GM23338 (cell line): ENCODE measurements at regions not wholly inside any gene's neighbourhood (a gene's known extent, or its start where the extent isn't known, plus 50 kb on each side); places are given as distances from the start of the nearest gene placed in this dataset.

ENCODE experiments used
- ATAC-seq: fragments of 200-7000 bp; cut with Tn5 transposase; 3 replicates; pipeline ENCODE4 v1.9.1; 2020
- DNase-seq: peaks from one replicate; pipeline ENCODE4 v3.0.0-alpha.2; 2015; ENCODE audit warnings: low spot score
- H2AFZ ChIP-seq: fragments of 200-600 bp; sonication (generic); 2 replicates; pipeline ENCODE4 v1.8.0; 2016; ENCODE audit warnings: antibody characterized with exemption, mild to moderate bottlenecking, moderate library complexity
- H3F3A ChIP-seq: fragments of 200-600 bp; sonication (generic); replicated peaks from 2 replicates; pipeline ENCODE4 v1.8.0; 2017; ENCODE audit warnings: antibody characterized with exemption, mixed run types, low read depth
- H3K27ac ChIP-seq: fragments of 200-600 bp; sonication (generic); 2 replicates; pipeline ENCODE4 v1.6.1; 2016; ENCODE audit warnings: low read depth
- H3K27me3 ChIP-seq: fragments of 200-600 bp; sonication (generic); 2 replicates; pipeline ENCODE4 v1.8.0; 2016; ENCODE audit warnings: mild to moderate bottlenecking, mixed run types, moderate library complexity; ENCODE audit not compliant: insufficient read depth
- H3K36me3 ChIP-seq: fragments of 200-600 bp; sonication (generic); 2 replicates; pipeline ENCODE4 v1.8.0; 2016; ENCODE audit warnings: mild to moderate bottlenecking; ENCODE audit not compliant: insufficient read depth
- H3K4me1 ChIP-seq: fragments of 200-600 bp; sonication (generic); 2 replicates; pipeline ENCODE4 v1.8.0; 2016; ENCODE audit warnings: mild to moderate bottlenecking, moderate library complexity; ENCODE audit not compliant: insufficient read depth
- H3K4me2 ChIP-seq: fragments of 200-600 bp; sonication (generic); 2 replicates; pipeline ENCODE4 v1.7.1; 2017; ENCODE audit warnings: mixed run types
- H3K4me3 ChIP-seq: fragments of 200-600 bp; sonication (generic); 2 replicates; pipeline ENCODE4 v1.6.1; 2016; ENCODE audit warnings: mixed run types
- H3K79me2 ChIP-seq: fragments of 200-600 bp; sonication (generic); replicated peaks from 2 replicates; pipeline ENCODE4 v1.8.0; 2017; ENCODE audit warnings: mild to moderate bottlenecking; ENCODE audit not compliant: insufficient read depth
- H3K9me2 ChIP-seq: fragments of 200-600 bp; sonication (generic); 2 replicates; pipeline ENCODE4 v1.8.0; 2017; ENCODE audit not compliant: insufficient read depth
- H4K20me1 ChIP-seq: fragments of 200-600 bp; sonication (generic); replicated peaks from 2 replicates; pipeline ENCODE4 v1.8.0; 2017; ENCODE audit warnings: mild to moderate bottlenecking; ENCODE audit not compliant: insufficient read depth
- H3K27ac Mint-ChIP-seq: 2 replicates; pipeline ENCODE4 v1.8.0; 2020; ENCODE audit warnings: inconsistent platforms, mild to moderate bottlenecking, moderate library complexity, mixed read lengths
- H3K27me3 Mint-ChIP-seq: 3 replicates; pipeline ENCODE4 v1.8.0; 2022; ENCODE audit warnings: low read depth, mild to moderate bottlenecking, moderate library complexity, mixed read lengths, inconsistent platforms; ENCODE audit not compliant: insufficient read depth, poor library complexity
- H3K36me3 Mint-ChIP-seq: 3 replicates; pipeline ENCODE4 v1.8.0; 2021; ENCODE audit warnings: low read depth, mild to moderate bottlenecking, inconsistent platforms, moderate library complexity, mixed read lengths
- H3K4me1 Mint-ChIP-seq: 3 replicates; pipeline ENCODE4 v1.8.0; 2020; ENCODE audit warnings: mild to moderate bottlenecking, inconsistent platforms, mixed read lengths
- H3K4me3 Mint-ChIP-seq: 3 replicates; pipeline ENCODE4 v1.8.0; 2021; ENCODE audit warnings: moderate library complexity, mild to moderate bottlenecking, inconsistent platforms, mixed read lengths
- H3K9me3 Mint-ChIP-seq: 3 replicates; pipeline ENCODE4 v1.8.0; 2020; ENCODE audit warnings: moderate library complexity, mild to moderate bottlenecking, inconsistent platforms, mixed read lengths
- CREB1 ChIP-seq: fragments of 250-450 bp; sonication (Bioruptor Pico); IDR thresholded peaks from 2 replicates; pipeline ENCODE4 v1.5.0; 2020; ENCODE audit warnings: low read depth, mild to moderate bottlenecking, moderate library complexity
- EZH2 ChIP-seq: fragments of 200-600 bp; sonication (generic); IDR thresholded peaks from one replicate; pipeline ENCODE4 v1.8.0; 2017; ENCODE audit warnings: antibody characterized with exemption, mild to moderate bottlenecking, low read depth; ENCODE audit not compliant: unreplicated experiment
- EZH2phosphoT487 ChIP-seq: fragments of 200-600 bp; sonication (generic); IDR thresholded peaks from one replicate; pipeline ENCODE4 v1.8.1; 2018; ENCODE audit warnings: antibody characterized with exemption; ENCODE audit not compliant: unreplicated experiment
- JUNB ChIP-seq: IDR thresholded peaks from one replicate; pipeline ENCODE4 v1.6.1; 2016; ENCODE audit warnings: antibody characterized with exemption; ENCODE audit not compliant: unreplicated experiment
- NANOG ChIP-seq: IDR thresholded peaks from 2 replicates; pipeline ENCODE4 v1.6.1; 2016; ENCODE audit warnings: antibody characterized with exemption, borderline replicate concordance
- POLR2AphosphoS5 ChIP-seq: IDR thresholded peaks from 2 replicates; pipeline ENCODE4 v1.6.1; 2016; ENCODE audit warnings: antibody characterized with exemption, low read depth
- STAT1 ChIP-seq: IDR thresholded peaks from one replicate; pipeline ENCODE4 v1.6.1; 2016; ENCODE audit warnings: antibody characterized with exemption; ENCODE audit not compliant: unreplicated experiment
- ZNF114 ChIP-seq: fragments of 250-450 bp; sonication (Bioruptor Pico); IDR thresholded peaks from 2 replicates; pipeline ENCODE4 v1.5.0; 2020; ENCODE audit warnings: mild to moderate bottlenecking, moderate library complexity
- ZNF331 ChIP-seq: fragments of 250-450 bp; sonication (Bioruptor Pico); IDR thresholded peaks from 2 replicates; pipeline ENCODE4 v1.5.0; 2020; ENCODE audit warnings: low read depth, mild to moderate bottlenecking, moderate library complexity
- TF ChIP-seq, protein P1 (sequence below): fragments of 250-450 bp; sonication (Bioruptor Pico); IDR thresholded peaks from 2 replicates; pipeline ENCODE4 v1.5.0; 2020; ENCODE audit warnings: mild to moderate bottlenecking, moderate library complexity
- TF ChIP-seq, protein P2 (sequence below), 2 experiments: fragments of 200-600 bp in 1 of 2; sonication (generic) in 1 of 2; conservative IDR thresholded peaks; 2 replicates each; pipeline versions ENCODE4 v1.5.1 to v1.6.1; 2016 to 2017; ENCODE audit warnings: antibody characterized with exemption in 2 of 2, low read depth in 2 of 2, mild to moderate bottlenecking in 2 of 2, moderate library complexity in 1 of 2
- TF ChIP-seq, protein P3 (sequence below): IDR thresholded peaks from 2 replicates; pipeline ENCODE4 v1.6.1; 2016; ENCODE audit warnings: antibody characterized with exemption
- TF ChIP-seq, protein P4 (sequence below): IDR thresholded peaks from one replicate; pipeline ENCODE4 v1.6.1; 2018; ENCODE audit warnings: antibody characterized with exemption; ENCODE audit not compliant: unreplicated experiment

DNA sequence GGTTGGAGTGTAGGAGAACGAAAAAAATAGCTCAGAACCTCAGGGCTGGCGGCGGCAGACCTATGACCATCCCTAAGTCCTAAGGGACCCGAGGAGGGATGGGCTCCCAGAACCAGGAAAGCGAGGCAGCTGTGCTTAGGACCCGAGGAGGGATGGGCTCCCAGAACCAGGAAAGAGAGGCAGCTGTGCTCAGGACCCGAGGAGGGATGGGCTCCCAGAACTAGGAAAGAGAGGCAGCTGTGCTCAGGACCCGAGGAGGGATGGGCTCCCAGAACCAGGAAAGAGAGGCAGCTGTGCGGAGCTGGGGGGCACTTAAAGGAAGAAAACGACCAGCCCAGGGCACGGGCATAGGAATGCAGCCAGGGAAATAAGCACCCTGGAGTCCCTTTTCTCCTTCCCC lies 125.0 kb upstream of the DLG1 start:
- H3K36me3 ChIP-seq, result no peaks in the 10 kb centered on the region
- Mint-ChIP-seq H3K36me3 (no peaks in the 10 kb centered on the region), H3K4me1 (peaks cover 7% of the 10 kb centered on the region; the same call in 2 of the 3 replicates), H3K9me3 (no peaks in the 10 kb centered on the region), H3K4me3 (no peak overlapping the region), H3K27me3 (peaks cover 2% of the 10 kb centered on the region), H3K27ac (no peak overlapping the region)
- DNase-seq (no peak), ATAC-seq (no peak)
- H3K79me2 ChIP-seq, result no peaks in the 10 kb centered on the region
- no peaks in the 10 kb centered on the region for H4K20me1 ChIP-seq
- no peaks in the 10 kb centered on the region for H3K9me2 ChIP-seq
- H3K4me3 ChIP-seq, result no peak overlapping the region
- H3F3A ChIP-seq, result no peaks in the 10 kb centered on the region
- H2AFZ ChIP-seq, result no peak overlapping the region
- no peak overlapping the region for H3K27ac ChIP-seq
- H3K4me2 ChIP-seq, result no peak overlapping the region
- H3K27me3 ChIP-seq, result no peaks in the 10 kb centered on the region
- TF ChIP-seq, protein P1, sequence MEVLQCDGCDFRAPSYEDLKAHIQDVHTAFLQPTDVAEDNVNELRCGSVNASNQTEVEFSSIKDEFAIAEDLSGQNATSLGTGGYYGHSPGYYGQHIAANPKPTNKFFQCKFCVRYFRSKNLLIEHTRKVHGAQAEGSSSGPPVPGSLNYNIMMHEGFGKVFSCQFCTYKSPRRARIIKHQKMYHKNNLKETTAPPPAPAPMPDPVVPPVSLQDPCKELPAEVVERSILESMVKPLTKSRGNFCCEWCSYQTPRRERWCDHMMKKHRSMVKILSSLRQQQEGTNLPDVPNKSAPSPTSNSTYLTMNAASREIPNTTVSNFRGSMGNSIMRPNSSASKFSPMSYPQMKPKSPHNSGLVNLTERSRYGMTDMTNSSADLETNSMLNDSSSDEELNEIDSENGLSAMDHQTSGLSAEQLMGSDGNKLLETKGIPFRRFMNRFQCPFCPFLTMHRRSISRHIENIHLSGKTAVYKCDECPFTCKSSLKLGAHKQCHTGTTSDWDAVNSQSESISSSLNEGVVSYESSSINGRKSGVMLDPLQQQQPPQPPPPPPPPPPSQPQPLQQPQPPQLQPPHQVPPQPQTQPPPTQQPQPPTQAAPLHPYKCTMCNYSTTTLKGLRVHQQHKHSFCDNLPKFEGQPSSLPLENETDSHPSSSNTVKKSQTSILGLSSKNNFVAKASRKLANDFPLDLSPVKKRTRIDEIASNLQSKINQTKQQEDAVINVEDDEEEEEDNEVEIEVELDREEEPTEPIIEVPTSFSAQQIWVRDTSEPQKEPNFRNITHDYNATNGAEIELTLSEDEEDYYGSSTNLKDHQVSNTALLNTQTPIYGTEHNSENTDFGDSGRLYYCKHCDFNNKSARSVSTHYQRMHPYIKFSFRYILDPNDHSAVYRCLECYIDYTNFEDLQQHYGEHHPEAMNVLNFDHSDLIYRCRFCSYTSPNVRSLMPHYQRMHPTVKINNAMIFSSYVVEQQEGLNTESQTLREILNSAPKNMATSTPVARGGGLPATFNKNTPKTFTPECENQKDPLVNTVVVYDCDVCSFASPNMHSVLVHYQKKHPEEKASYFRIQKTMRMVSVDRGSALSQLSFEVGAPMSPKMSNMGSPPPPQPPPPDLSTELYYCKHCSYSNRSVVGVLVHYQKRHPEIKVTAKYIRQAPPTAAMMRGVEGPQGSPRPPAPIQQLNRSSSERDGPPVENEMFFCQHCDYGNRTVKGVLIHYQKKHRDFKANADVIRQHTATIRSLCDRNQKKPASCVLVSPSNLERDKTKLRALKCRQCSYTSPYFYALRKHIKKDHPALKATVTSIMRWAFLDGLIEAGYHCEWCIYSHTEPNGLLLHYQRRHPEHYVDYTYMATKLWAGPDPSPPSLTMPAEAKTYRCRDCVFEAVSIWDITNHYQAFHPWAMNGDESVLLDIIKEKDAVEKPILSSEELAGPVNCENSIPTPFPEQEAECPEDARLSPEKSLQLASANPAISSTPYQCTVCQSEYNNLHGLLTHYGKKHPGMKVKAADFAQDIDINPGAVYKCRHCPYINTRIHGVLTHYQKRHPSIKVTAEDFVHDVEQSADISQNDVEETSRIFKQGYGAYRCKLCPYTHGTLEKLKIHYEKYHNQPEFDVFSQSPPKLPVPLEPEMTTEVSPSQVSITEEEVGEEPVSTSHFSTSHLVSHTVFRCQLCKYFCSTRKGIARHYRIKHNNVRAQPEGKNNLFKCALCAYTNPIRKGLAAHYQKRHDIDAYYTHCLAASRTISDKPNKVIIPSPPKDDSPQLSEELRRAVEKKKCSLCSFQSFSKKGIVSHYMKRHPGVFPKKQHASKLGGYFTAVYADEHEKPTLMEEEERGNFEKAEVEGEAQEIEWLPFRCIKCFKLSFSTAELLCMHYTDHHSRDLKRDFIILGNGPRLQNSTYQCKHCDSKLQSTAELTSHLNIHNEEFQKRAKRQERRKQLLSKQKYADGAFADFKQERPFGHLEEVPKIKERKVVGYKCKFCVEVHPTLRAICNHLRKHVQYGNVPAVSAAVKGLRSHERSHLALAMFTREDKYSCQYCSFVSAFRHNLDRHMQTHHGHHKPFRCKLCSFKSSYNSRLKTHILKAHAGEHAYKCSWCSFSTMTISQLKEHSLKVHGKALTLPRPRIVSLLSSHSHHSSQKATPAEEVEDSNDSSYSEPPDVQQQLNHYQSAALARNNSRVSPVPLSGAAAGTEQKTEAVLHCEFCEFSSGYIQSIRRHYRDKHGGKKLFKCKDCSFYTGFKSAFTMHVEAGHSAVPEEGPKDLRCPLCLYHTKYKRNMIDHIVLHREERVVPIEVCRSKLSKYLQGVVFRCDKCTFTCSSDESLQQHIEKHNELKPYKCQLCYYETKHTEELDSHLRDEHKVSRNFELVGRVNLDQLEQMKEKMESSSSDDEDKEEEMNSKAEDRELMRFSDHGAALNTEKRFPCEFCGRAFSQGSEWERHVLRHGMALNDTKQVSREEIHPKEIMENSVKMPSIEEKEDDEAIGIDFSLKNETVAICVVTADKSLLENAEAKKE, result no peak
- TF ChIP-seq EZH2 (no peak), STAT1 (no peak), JUNB (no peak), NANOG (no peak), ZNF331 (CRISPR knock-in tag) (no peak), ZNF114 (CRISPR knock-in tag) (no peak), EZH2phosphoT487 (no peak), POLR2AphosphoS5 (no peak), CREB1 (CRISPR knock-in tag) (no peak)
- TF ChIP-seq, protein P2, sequence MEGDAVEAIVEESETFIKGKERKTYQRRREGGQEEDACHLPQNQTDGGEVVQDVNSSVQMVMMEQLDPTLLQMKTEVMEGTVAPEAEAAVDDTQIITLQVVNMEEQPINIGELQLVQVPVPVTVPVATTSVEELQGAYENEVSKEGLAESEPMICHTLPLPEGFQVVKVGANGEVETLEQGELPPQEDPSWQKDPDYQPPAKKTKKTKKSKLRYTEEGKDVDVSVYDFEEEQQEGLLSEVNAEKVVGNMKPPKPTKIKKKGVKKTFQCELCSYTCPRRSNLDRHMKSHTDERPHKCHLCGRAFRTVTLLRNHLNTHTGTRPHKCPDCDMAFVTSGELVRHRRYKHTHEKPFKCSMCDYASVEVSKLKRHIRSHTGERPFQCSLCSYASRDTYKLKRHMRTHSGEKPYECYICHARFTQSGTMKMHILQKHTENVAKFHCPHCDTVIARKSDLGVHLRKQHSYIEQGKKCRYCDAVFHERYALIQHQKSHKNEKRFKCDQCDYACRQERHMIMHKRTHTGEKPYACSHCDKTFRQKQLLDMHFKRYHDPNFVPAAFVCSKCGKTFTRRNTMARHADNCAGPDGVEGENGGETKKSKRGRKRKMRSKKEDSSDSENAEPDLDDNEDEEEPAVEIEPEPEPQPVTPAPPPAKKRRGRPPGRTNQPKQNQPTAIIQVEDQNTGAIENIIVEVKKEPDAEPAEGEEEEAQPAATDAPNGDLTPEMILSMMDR (conservative IDR thresholded peaks at IDR 0.05; ENCODE audit: low read depth in 2 of 2), result no peak
- TF ChIP-seq, protein P3, sequence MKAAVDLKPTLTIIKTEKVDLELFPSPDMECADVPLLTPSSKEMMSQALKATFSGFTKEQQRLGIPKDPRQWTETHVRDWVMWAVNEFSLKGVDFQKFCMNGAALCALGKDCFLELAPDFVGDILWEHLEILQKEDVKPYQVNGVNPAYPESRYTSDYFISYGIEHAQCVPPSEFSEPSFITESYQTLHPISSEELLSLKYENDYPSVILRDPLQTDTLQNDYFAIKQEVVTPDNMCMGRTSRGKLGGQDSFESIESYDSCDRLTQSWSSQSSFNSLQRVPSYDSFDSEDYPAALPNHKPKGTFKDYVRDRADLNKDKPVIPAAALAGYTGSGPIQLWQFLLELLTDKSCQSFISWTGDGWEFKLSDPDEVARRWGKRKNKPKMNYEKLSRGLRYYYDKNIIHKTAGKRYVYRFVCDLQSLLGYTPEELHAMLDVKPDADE, result no peak
- TF ChIP-seq, protein P4, sequence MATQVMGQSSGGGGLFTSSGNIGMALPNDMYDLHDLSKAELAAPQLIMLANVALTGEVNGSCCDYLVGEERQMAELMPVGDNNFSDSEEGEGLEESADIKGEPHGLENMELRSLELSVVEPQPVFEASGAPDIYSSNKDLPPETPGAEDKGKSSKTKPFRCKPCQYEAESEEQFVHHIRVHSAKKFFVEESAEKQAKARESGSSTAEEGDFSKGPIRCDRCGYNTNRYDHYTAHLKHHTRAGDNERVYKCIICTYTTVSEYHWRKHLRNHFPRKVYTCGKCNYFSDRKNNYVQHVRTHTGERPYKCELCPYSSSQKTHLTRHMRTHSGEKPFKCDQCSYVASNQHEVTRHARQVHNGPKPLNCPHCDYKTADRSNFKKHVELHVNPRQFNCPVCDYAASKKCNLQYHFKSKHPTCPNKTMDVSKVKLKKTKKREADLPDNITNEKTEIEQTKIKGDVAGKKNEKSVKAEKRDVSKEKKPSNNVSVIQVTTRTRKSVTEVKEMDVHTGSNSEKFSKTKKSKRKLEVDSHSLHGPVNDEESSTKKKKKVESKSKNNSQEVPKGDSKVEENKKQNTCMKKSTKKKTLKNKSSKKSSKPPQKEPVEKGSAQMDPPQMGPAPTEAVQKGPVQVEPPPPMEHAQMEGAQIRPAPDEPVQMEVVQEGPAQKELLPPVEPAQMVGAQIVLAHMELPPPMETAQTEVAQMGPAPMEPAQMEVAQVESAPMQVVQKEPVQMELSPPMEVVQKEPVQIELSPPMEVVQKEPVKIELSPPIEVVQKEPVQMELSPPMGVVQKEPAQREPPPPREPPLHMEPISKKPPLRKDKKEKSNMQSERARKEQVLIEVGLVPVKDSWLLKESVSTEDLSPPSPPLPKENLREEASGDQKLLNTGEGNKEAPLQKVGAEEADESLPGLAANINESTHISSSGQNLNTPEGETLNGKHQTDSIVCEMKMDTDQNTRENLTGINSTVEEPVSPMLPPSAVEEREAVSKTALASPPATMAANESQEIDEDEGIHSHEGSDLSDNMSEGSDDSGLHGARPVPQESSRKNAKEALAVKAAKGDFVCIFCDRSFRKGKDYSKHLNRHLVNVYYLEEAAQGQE, result no peak
- no peaks in the 10 kb centered on the region for H3K4me1 ChIP-seq
